GM12878 (cell line): ENCODE measurements at regions not wholly inside any gene's neighbourhood (a gene's known extent, or its start where the extent isn't known, plus 50 kb on each side); places are given as distances from the start of the nearest gene placed in this dataset.

ENCODE experiments used
- ATAC-seq: fragments of 200-7000 bp; cut with Tn5 transposase; 3 replicates; pipeline ENCODE4 v1.9.1; 2020; ENCODE audit warnings: mild to moderate bottlenecking, moderate library complexity
- BruUV-seq: library from RNA; stranded (reverse); fragments of 400-500 nt; replicated peaks from 2 replicates; lab custom pipeline; 2021; lab: Mats Ljungman, UMichigan
- CTCF ChIA-PET: fragments of 300-600 bp; sonication (Branson Sonifier 250); formaldehyde crosslinking; extraction: SDS; loops from one replicate; lab custom pipeline; 2021; ENCODE audit warnings: inconsistent platforms; lab: Yijun Ruan, JAX
- POLR2A ChIA-PET: fragments of 350-600 bp; formaldehyde crosslinking; extraction: SDS; loops from one replicate; lab custom pipeline; 2021; ENCODE audit warnings: inconsistent platforms; lab: Charles Lee
- RAD21 ChIA-PET: fragments of 300-600 bp; sonication (Branson Sonifier 250); formaldehyde crosslinking; loops from one replicate; lab custom pipeline; 2023; ENCODE audit warnings: antibody characterized with exemption; ENCODE audit not compliant: unreplicated experiment; lab: Charles Lee
- SMC1A ChIA-PET: fragments of 300-600 bp; sonication (Branson Sonifier 250); formaldehyde crosslinking; loops from one replicate; lab custom pipeline; 2023; ENCODE audit not compliant: unreplicated experiment, uncharacterized antibody; lab: Charles Lee
- DNase-seq: peaks from one replicate; pipeline ENCODE4 v3.0.0-alpha.2; 2011; ENCODE audit warnings: low read depth, low spot score
- FAIRE-seq: peaks from 3 replicates; lab custom pipeline; 2011; peaks lifted over from hg19 to GRCh38; lab: Jason Lieb, UNC
- H2AFZ ChIP-seq: 2 replicates; pipeline ENCODE4 v1.6.0; 2011; ENCODE audit warnings: low read depth, low read length, control low read depth; ENCODE audit not compliant: control insufficient read depth
- H3K27ac ChIP-seq: 2 replicates; pipeline ENCODE4 v1.5.1; 2011; ENCODE audit warnings: control low read depth; ENCODE audit not compliant: control insufficient read depth, insufficient read depth
- H3K27me3 ChIP-seq, 2 experiments: replicated peaks in 1 of 2; 2 replicates each; pipeline versions ENCODE4 v1.6.0 to v1.6.1; 2011; ENCODE audit warnings: low read length in 1 of 2; ENCODE audit not compliant: control insufficient read depth in 2 of 2, insufficient read depth in 2 of 2
- H3K36me3 ChIP-seq, 2 experiments: 2 replicates each; pipeline ENCODE4 v1.5.1; 2011; ENCODE audit warnings: low read length in 1 of 2; ENCODE audit not compliant: control insufficient read depth in 2 of 2, insufficient read depth in 2 of 2
- H3K4me1 ChIP-seq: 2 replicates; pipeline ENCODE4 v1.6.1; 2011; ENCODE audit warnings: mild to moderate bottlenecking, low read length, moderate library complexity, mixed read lengths; ENCODE audit not compliant: control insufficient read depth, insufficient read depth
- H3K4me2 ChIP-seq: 2 replicates; pipeline ENCODE4 v1.6.0; 2011; ENCODE audit warnings: control low read depth; ENCODE audit not compliant: control insufficient read depth, insufficient read depth
- H3K4me3 ChIP-seq: fragments of 200-600 bp; sonication (generic); 2 replicates; pipeline ENCODE4 v1.5.1; 2016
- H3K79me2 ChIP-seq: 2 replicates; pipeline ENCODE4 v1.6.0; 2011; ENCODE audit warnings: low read length; ENCODE audit not compliant: control insufficient read depth, insufficient read depth
- H3K9ac ChIP-seq: 2 replicates; pipeline ENCODE4 v1.8.0; 2011; ENCODE audit warnings: low read length, control low read depth, mixed read lengths; ENCODE audit not compliant: control insufficient read depth, insufficient read depth
- H3K9me3 ChIP-seq: replicated peaks from 3 replicates; pipeline ENCODE4 v1.5.1; 2011; ENCODE audit warnings: mild to moderate bottlenecking, low read length; ENCODE audit not compliant: control insufficient read depth, insufficient read depth
- H4K20me1 ChIP-seq: 2 replicates; pipeline ENCODE4 v1.6.0; 2011; ENCODE audit not compliant: control insufficient read depth, insufficient read depth
- CREM ChIP-seq: IDR thresholded peaks from 2 replicates; pipeline ENCODE4 v1.6.1; 2014; ENCODE audit warnings: antibody characterized with exemption, low read depth
- ESRRA ChIP-seq: IDR thresholded peaks from 2 replicates; pipeline ENCODE4 v1.6.1; 2012; ENCODE audit warnings: mild to moderate bottlenecking, low read length, improper control_type of control experiment
- HCFC1 ChIP-seq: fragments of 150-350 bp; IDR thresholded peaks from 2 replicates; pipeline ENCODE4 v1.6.1; 2014; ENCODE audit warnings: low read length
- NR2C2 ChIP-seq: IDR thresholded peaks from 2 replicates; pipeline ENCODE4 v1.6.1; 2011; ENCODE audit warnings: borderline replicate concordance, low read depth; ENCODE audit not compliant: control insufficient read depth, insufficient read length
- NR2F1 ChIP-seq: fragments of 450-650 bp; conservative IDR thresholded peaks from 2 replicates; pipeline ENCODE4 v1.6.1; 2017; ENCODE audit warnings: mild to moderate bottlenecking
- POLR2AphosphoS5 ChIP-seq: IDR thresholded peaks from 2 replicates; pipeline ENCODE4 v1.6.1; 2011; ENCODE audit warnings: mild to moderate bottlenecking, low read length, inconsistent platforms
- POU2F2 ChIP-seq: IDR thresholded peaks from 3 replicates; pipeline ENCODE4 v1.6.1; 2011; ENCODE audit warnings: low read depth, mild to moderate bottlenecking, low read length, borderline replicate concordance
- RAD21 ChIP-seq: IDR thresholded peaks from 2 replicates; pipeline ENCODE4 v1.6.1; 2011; ENCODE audit warnings: mild to moderate bottlenecking, low read depth, low read length, moderate library complexity; ENCODE audit not compliant: insufficient read depth
- RAD51 ChIP-seq: fragments of 450-650 bp; IDR thresholded peaks from 2 replicates; pipeline ENCODE4 v1.6.1; 2016; ENCODE audit warnings: moderate library complexity, mild to moderate bottlenecking, inconsistent platforms
- RB1 ChIP-seq: fragments of 450-650 bp; formaldehyde crosslinking; IDR thresholded peaks from 2 replicates; pipeline ENCODE4 v1.6.1; 2017; ENCODE audit warnings: mild to moderate bottlenecking, borderline replicate concordance
- STAT3 ChIP-seq: IDR thresholded peaks from 2 replicates; pipeline ENCODE4 v1.6.1; 2011; ENCODE audit warnings: low read depth, low read length, improper control_type of control experiment
- WGBS: methylation state at CpG from one replicate; pipeline ENCODE4 v1.1.6; 2016; ENCODE audit warnings: low lambda C conversion rate; ENCODE audit not compliant: insufficient replicate concordance, insufficient coverage; ENCODE audit errors: missing lambda C conversion rate; 5-methylcytosine and 5-hydroxymethylcytosine counted together
- in situ Hi-C: fragments of 300-500 bp; cut with MboI; formaldehyde crosslinking; loops from 9 replicates; pipeline ENCODE4 v1.14.3; 2018; ENCODE audit warnings: mixed read lengths
- intact Hi-C: fragments of 100-400 bp; cut with micrococcal nuclease; formaldehyde crosslinking; loops from one replicate; pipeline ENCODE4 v1.14.2; 2022; ENCODE audit not compliant: unreplicated experiment
- TF ChIP-seq, protein P1 (sequence below): fragments of 450-650 bp; formaldehyde crosslinking; IDR thresholded peaks from 2 replicates; pipeline ENCODE4 v1.4.0; 2020; ENCODE audit warnings: mild to moderate bottlenecking, moderate library complexity
- TF ChIP-seq, protein P2 (sequence below): IDR thresholded peaks from 2 replicates; pipeline ENCODE4 v1.6.1; 2011; ENCODE audit warnings: borderline replicate concordance, low read depth, mild to moderate bottlenecking, moderate library complexity, low read length; ENCODE audit not compliant: insufficient read depth, poor library complexity, severe bottlenecking

DNA sequence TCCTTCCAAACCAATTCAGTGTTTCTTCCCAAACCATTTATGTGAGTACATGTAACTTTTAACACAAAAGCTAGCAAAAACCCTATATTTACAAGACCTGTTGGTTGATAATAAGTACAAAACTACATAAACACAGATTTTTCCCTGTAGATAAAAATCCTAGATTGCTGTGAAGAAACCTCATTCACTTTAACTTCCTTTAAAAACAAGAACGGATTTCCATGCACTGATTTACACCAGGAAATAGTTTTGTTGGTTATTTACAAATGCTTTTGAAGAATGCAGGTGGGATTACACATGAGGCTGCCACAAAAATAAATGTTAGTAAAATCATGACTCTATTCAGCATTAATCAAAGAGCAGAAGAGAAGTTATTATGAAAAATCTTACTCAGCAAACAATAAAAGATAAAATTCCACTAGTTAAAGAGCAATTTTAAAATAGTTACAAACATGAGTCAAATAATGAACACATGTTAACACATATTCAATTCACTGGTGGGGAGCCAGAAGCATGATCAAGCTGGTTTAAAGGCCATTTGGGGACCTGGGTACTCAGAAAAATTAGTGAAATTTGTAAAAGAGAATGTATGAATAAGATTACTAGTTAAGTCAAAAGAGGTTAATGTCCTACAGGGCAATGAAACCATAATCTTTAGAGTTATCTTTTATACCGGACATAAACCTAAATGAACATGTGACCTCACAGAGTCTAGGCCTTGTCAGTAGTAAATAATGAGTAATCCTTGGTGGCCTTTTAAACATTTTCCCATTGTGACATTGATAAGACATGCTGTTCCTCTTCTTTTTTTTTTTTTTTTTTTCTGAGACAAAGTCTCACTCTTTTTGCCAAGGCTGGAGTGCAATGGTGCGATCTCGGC, 79.9 kb downstream of the PHLDA1 start:
- H3K4me3 ChIP-seq = no peak overlapping the region
- RAD21 ChIA-PET = no interaction called here
- no peaks in the 10 kb centered on the region for H4K20me1 ChIP-seq
- no peaks in the 10 kb centered on the region for H3K36me3 ChIP-seq
- H2AFZ ChIP-seq = no peak overlapping the region
- TF ChIP-seq NR2F1 (no peak), CREM (no peak), RB1 (no peak), NR2C2 (no peak), RAD21 (no peak), POLR2AphosphoS5 (no peak), ESRRA (no peak), POU2F2 (no peak), RAD51 (no peak), HCFC1 (no peak), STAT3 (no peak)
- TF ChIP-seq, protein P1, sequence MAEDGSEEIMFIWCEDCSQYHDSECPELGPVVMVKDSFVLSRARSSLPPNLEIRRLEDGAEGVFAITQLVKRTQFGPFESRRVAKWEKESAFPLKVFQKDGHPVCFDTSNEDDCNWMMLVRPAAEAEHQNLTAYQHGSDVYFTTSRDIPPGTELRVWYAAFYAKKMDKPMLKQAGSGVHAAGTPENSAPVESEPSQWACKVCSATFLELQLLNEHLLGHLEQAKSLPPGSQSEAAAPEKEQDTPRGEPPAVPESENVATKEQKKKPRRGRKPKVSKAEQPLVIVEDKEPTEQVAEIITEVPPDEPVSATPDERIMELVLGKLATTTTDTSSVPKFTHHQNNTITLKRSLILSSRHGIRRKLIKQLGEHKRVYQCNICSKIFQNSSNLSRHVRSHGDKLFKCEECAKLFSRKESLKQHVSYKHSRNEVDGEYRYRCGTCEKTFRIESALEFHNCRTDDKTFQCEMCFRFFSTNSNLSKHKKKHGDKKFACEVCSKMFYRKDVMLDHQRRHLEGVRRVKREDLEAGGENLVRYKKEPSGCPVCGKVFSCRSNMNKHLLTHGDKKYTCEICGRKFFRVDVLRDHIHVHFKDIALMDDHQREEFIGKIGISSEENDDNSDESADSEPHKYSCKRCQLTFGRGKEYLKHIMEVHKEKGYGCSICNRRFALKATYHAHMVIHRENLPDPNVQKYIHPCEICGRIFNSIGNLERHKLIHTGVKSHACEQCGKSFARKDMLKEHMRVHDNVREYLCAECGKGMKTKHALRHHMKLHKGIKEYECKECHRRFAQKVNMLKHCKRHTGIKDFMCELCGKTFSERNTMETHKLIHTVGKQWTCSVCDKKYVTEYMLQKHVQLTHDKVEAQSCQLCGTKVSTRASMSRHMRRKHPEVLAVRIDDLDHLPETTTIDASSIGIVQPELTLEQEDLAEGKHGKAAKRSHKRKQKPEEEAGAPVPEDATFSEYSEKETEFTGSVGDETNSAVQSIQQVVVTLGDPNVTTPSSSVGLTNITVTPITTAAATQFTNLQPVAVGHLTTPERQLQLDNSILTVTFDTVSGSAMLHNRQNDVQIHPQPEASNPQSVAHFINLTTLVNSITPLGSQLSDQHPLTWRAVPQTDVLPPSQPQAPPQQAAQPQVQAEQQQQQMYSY (CRISPR knock-in tag) = no peak
- TF ChIP-seq, protein P2, sequence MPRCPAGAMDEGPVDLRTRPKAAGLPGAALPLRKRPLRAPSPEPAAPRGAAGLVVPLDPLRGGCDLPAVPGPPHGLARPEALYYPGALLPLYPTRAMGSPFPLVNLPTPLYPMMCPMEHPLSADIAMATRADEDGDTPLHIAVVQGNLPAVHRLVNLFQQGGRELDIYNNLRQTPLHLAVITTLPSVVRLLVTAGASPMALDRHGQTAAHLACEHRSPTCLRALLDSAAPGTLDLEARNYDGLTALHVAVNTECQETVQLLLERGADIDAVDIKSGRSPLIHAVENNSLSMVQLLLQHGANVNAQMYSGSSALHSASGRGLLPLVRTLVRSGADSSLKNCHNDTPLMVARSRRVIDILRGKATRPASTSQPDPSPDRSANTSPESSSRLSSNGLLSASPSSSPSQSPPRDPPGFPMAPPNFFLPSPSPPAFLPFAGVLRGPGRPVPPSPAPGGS = no peak
- no peaks in the 10 kb centered on the region for H3K4me1 ChIP-seq
- no peak overlapping the region for H3K27ac ChIP-seq
- intact Hi-C loops = no loop called here
- CTCF ChIA-PET = interaction anchor here (1.2 kb wide), 1 partner anchor 17 kb away, joined by 3 read pairs; no protein-coding TSS in a partner anchor
- no peaks in the 10 kb centered on the region for H3K79me2 ChIP-seq
- FAIRE-seq (no peak), DNase-seq (no peak), ATAC-seq (no peak)
- WGBS = 77% methylated on average over 4 of the region's 4 CpGs
- POLR2A ChIA-PET = interaction anchor here (0.6 to 0.9 kb wide), 2 partner anchors 11 to 105 kb away, joined by 3 read pairs; no protein-coding TSS in a partner anchor
- SMC1A ChIA-PET = interaction anchor here (1.0 kb wide), 1 partner anchor 9 kb away, joined by 3 read pairs; no protein-coding TSS in a partner anchor
- no peaks in the 10 kb centered on the region for H3K9me3 ChIP-seq
- no TSS peak for BruUV-seq
- H3K9ac ChIP-seq = no peak overlapping the region
- H3K27me3 ChIP-seq = no peaks in the 10 kb centered on the region
- no peak overlapping the region for H3K4me2 ChIP-seq
- in situ Hi-C loops = no loop called here
